NCI-H748 treated with DMSO at 0.1 percent for 48 hours (cell line): ENCODE measurements at regions not wholly inside any gene's neighbourhood (a gene's known extent, or its start where the extent isn't known, plus 50 kb on each side); places are given as distances from the start of the nearest gene placed in this dataset.
A peak's percentile ranks its signal among the peaks of the same experiment; 100 is the strongest.

Source experiments
- DNase-seq: peaks from one replicate; lab custom pipeline; 2025; lab: John Stamatoyannopoulos, UW

GRCh38 chr2:192373754-192374153 is 179.0 kb upstream of the TMEFF2 start:
- no peak for DNase-seq

DNA sequence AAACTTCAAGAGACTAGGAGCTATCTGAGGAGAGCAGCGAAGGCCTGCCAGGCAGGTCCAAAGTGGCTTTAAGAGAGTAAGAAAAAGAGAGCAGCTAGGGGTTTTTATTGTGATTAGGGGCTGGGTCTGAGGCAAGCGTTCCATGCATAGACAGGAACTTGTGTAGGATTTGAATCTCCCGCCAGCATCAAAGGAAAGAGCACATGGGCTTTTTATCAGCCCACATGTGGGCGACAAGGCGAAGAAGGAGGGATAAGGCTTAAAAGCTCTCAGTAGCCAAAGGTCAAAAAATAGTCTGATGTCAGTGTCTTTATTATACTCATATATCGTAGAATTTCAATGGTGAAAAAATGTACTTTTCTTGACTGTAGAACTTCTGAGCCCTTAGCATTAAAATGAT is 178.5 kb upstream of the TMEFF2 start:
- DNase-seq, result no peak

- DNase-seq, result no peak
Observed at GRCh38 chr2:192369969-192370368, 175.2 kb upstream of the TMEFF2 start.

DNA sequence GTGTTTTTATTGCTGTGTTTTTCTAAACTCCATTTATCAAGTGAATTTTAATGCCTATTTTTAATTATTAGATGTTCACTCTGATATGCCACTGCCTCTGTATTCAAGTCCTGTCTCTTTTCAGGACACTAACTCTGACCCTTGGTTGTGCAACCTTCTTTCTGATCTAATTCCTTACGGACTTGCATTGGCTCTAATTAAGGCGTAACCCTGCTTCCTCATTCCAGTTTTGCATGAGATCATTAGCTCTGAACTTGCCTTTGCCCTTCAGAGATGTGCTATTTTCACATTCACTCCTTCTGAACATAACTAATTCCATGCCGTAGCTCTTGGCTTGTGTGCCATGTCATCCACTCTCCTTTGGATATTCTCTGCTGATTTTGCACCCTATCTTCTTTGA is 162.5 kb upstream of the TMEFF2 start:
- DNase-seq, result no peak

DNA sequence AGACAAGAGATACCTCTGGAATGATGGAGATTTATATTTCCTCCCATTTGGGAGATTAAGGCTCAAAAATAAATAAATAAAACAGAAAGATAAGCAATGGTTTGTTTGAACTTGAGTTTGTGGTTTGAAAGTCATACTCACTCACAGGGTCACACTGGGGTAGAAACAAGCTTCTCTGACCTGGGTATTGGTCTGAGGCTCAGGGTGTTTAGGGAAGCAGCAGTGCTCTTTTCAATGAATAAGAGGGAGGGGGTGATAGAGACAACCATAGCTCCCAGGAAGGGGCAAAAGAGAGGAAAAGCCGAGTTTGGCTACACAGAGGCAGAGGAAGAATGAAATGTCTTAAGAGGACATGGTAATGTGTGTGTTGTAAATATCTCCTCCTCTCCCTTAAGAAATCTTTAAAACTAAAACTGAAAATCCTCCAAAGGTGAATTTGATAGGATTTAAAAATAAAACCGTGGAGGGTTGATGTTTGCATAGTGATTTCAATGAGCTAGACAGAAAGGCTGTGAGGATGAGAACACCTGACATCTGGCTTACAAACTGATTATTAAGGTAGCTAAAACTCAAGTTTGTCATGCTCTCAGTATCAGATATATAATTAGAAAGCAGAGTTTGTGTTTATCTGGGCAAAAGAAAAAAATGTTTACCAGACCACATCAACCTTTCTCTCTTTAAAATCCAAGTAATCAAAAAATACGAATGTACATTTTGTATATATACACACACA is 159.9 kb upstream of the TMEFF2 start:
- no peak for DNase-seq

DNA sequence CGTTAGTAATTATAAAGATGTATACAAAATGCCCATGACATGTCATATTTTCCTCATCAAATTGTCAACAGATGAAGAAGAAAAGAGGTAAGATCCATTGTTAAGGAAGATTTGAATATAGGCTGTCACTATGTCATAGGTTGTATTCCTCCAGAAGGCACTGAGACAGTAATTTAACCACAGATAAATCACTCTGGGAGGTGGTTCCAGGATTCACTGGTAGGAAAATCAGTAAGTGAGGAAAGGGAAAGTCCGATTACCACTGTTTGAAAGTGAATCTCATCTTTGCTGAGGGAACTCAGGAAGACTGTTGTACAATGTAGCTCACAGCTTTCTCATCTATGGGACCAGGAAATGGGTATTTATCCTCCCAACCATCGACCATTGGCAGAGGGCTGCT is 152.8 kb upstream of the TMEFF2 start:
- no peak for DNase-seq

- no peak for DNase-seq
Observed at GRCh38 chr2:192345287-192345686, 150.6 kb upstream of the TMEFF2 start.

- no peak for DNase-seq
Observed at GRCh38 chr2:192333642-192334041, 138.9 kb upstream of the TMEFF2 start.

DNA sequence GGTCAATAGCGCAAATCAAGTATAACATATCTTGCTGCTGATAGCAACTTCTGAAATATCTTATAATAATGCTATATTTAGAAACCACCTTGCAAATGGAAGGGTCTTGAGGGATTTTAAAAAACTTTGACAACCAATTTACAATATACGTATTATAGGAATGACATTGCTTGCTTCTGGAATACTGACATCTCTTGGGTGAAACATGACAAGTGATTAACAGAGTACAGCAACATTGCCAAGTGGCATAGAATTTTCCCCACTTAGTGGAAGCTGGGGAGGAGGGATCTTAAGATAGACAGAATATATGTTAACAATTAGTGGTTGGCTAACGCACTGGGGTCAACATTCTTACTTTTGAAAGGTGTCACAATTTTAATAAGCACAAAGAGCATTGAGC is 133.6 kb upstream of the TMEFF2 start:
- no peak for DNase-seq

DNA sequence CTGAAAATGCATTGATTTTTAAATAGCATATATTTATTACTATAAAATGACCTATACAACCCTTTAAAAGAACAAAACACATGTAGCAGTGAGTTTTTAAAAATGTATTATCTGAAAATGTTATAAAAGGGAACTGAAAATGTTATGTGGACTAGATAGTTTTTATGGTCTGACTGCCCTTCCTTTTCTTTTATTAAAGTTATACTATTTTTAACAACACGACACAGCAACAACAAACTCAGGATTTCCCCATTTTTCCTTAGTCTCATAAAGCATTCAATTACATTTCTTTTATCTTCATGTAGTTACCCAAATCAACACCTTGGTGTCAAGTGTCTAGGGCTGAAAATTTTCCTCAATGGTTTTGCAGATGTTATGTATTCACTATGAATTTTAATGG is 132.8 kb upstream of the TMEFF2 start:
- no peak for DNase-seq

GRCh38 chr2:192315543-192315942 is 120.8 kb upstream of the TMEFF2 start:
- no peak for DNase-seq

- DNase-seq, result no peak
Observed at GRCh38 chr2:192314800-192315481, 120.2 kb upstream of the TMEFF2 start.

GRCh38 chr2:192313773-192314172 is 119.0 kb upstream of the TMEFF2 start:
- no peak for DNase-seq

DNA sequence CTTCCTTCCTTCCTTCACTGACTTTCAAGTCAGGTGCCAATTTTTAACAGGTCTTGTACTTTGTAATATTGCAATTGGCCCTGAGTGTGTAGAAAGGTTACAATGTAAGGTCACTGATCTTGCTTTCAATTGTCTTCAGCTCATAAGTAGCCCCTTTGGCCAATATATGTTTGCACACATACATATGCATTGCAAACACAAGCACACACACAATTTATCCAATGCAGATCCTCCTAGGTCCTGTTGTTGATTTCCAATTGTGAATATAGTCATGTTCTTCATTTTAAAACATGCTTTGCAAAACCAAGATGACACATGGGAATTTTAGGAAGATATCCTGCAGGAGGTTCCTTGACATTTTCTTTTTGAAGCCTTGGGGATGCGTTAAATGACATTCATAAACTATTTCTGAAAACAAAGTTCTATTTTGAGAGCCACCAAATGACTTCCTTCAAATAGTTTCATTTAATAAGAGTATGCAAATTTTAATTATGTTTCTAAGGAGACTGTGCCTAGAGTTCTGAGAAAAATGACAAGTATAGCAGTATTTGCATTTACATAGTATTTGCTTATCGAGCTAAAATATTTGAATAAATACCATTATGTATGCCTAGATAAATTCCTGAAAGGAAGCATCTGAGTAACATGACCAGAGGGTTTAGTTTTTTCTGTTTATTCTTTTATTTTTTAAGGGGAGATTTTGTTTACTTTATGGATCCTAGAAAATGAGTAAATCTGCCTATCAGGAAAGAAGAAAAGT is 117.1 kb upstream of the TMEFF2 start:
- no peak for DNase-seq

- no peak for DNase-seq
Observed at GRCh38 chr2:192307530-192307929, 112.8 kb upstream of the TMEFF2 start.

DNA sequence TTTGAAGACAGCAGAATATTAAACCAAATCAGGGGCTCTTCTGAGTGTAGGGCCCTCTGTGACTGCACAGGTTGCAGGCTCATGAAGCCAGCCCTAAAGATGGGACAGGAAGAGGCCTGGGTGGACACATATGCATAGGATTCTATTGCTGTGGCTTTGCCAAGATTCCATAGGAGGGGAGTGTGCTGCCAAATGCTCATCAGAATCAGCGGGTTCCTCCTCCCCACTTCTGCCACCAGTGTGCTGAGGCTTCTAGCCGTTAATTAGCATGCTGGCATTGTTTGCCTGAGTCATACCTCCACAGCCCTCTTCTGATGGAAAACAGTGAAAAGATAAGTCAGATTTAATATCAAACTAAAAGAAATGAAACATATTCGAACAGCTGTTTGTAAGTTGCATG is 103.9 kb upstream of the TMEFF2 start:
- DNase-seq, result no peak

- no peak for DNase-seq
Observed at GRCh38 chr2:192292478-192292877, 97.7 kb upstream of the TMEFF2 start.

DNA sequence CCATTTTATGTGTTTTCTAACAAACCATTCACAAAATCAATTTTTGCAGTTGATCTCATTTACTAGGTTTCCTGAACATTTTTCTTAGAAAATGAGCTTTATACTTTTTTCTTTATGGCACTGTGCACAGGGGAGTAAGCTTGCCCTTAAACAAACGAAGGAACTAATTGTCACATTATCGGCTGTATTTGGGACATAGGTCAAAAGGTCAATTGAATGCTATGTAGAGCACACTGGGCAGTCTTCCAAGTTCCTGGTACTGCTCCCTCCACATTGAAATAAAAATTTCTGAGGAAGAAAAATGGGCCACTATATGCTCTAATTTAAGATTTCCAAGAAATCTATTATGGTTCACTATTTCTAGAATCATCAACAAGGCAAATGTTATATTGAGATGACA is 93.6 kb upstream of the TMEFF2 start:
- peak; percentile 74 for DNase-seq

DNA sequence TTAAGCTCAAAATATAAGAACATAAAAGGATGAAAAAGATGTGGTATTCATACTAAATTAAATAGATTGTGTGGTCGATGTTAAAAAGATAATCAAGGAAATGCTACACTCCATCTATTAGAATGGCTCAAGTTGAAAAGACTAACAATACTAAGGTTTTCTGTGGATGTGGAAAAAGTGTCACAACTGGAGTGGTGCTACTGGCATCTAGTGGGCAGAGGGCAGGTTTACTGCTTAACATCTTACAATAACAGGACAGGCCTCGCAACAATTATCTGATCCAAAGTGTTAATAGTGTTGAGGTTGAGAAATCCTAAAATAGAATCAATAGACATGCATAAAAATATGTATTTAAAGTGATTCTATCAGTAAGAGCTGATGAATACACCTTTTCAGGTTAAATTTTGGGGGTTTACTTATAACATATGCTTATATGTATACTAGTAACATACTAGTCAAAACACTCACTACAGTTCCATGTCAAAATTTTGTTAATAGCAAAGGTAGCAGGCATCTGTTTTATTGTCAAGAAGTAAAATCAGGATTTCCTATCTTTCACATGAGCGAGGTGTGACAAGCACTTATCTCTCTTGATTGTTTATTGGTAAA is 91.5 kb upstream of the TMEFF2 start:
- peak; percentile 71 for DNase-seq

DNA sequence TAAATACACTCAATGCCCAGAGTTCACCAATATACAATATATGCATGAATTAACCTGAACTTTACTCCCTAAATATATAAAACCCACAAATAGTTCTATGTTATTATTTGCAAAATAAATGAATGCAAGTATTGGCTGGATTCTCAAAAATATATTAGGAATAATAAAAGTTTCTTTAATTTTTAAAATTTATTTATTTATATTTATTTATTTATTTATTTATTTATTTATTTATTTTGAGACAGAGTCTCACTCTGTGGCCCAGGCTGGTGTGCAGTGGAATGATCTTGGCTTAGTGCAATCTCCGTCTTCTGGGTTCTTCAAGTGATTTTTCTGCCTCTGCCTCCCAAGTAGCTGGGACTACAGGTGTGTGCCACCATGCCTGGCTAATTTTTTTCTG is 88.7 kb upstream of the TMEFF2 start:
- DNase-seq, result no peak

GRCh38 chr2:192278701-192279100 is 84.0 kb upstream of the TMEFF2 start:
- DNase-seq, result no peak

DNA sequence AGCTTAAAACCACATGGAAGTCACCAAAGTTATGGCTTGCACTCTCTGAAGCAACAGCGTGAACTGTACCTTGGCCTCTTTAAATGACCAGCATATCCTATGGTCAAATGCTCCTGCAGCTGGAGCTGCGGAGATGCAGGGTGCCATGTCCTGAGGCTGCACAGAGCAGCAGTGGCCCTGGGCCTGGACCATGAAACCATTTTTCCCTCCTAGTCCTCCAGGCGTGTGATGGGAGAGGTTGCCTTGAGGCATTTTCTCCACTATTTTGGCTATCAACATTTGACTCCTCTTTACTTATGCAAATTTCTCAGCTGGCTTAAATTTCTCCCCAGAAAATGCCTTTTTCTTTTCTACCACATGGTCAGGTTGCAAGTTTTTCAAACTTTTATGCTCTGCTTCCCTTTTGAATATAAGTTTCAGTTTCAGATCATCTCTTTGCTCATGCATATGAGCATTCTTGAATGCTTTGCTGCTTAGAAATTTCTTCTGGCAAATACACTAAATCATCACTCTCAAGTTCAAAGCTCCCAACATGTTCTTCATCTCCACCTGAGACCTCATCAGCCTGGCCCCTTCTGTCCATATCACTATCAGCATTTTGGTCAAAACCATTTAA is 82.9 kb upstream of the TMEFF2 start:
- no peak for DNase-seq
